ENCODE measurements at regions not wholly inside any gene's neighbourhood (a gene's known extent, or its start where the extent isn't known, plus 50 kb on each side); places are given as distances from the start of the nearest gene placed in this dataset.

GRCh38 chr18:11383381-11383780 lies 226.0 kb upstream of the SLC35G4 start:
- TF ChIP-seq, protein P1, sequence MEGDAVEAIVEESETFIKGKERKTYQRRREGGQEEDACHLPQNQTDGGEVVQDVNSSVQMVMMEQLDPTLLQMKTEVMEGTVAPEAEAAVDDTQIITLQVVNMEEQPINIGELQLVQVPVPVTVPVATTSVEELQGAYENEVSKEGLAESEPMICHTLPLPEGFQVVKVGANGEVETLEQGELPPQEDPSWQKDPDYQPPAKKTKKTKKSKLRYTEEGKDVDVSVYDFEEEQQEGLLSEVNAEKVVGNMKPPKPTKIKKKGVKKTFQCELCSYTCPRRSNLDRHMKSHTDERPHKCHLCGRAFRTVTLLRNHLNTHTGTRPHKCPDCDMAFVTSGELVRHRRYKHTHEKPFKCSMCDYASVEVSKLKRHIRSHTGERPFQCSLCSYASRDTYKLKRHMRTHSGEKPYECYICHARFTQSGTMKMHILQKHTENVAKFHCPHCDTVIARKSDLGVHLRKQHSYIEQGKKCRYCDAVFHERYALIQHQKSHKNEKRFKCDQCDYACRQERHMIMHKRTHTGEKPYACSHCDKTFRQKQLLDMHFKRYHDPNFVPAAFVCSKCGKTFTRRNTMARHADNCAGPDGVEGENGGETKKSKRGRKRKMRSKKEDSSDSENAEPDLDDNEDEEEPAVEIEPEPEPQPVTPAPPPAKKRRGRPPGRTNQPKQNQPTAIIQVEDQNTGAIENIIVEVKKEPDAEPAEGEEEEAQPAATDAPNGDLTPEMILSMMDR (IDR thresholded peaks at IDR 0.05; ENCODE audit: poor library complexity) = no peak
- no peak for TF ChIP-seq EZH2 (IDR thresholded peaks at IDR 0.05; ENCODE audit: borderline replicate concordance)

Data from hepatocyte (in vitro differentiated cells).